ENCODE measurements at regions not wholly inside any gene's neighbourhood (a gene's known extent, or its start where the extent isn't known, plus 50 kb on each side); places are given as distances from the start of the nearest gene placed in this dataset.
A peak's percentile ranks its signal among the peaks of the same experiment; 100 is the strongest.

DNA sequence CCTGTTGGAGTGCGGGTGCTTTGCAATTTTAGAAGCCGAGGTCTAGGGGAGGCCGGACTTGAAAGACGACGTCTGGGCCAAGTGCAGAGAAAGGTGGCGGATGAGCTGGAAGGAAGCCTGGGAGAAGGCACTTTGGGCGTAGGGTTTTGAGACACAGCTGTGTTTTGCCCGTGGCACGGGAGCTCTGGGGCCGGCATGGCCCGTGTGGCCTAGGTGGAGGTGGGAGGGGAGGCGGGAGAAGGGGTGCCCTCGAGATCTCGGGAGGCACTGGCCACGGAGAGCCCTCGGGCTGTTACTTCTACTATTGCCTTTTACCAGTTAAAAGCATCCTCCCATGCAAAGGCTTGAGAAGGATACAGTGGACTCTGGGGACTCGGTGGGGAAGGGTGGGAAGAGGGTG, 161.9 kb downstream of the FOXL1 start:
- no peak for DNase-seq (ENCODE audit: low spot score)

DNA sequence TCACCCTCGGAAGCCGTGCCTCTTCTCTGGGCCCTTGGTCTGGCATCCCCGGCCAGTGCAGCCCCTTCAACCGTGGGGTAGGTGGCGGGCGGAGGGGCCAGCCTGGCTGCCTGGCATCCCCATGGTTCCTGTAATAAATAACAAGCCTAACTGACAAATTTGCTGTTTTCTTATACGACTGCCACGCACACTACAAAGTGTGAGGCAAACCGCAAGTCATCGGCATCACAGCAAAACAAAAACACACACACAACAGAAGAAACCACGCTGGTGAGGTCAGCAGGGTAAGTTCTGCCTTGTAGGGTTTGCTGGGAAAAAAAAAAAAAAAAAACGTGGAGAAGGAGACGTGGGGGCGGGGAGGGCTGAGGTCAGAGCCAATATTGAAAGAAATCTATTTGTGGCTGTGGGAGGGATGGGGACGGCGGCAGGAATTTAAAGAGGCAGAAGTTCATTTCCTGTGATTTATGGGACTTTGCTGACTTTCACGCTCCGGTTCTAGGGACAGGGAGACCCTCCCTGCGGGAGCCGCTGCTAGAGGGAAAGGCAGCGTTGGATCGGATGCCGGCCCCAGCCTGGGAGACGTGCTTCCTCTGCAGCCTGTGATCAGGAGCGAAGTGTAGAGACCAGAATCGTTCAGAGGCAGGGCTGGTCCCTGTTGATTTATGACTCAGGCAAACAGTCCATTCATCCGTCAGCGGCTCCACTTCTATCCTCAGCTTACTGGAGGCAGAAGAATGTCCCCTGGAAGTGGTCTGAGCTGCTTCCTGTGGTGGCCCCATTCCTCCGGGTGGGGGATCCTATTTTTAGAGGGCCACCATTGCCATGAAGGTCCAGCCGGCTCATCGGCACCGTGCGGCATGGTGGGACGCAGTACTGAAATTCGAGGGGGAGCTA, 162.8 kb downstream of the FOXL1 start:
- no peak for DNase-seq (ENCODE audit: low spot score)

DNA sequence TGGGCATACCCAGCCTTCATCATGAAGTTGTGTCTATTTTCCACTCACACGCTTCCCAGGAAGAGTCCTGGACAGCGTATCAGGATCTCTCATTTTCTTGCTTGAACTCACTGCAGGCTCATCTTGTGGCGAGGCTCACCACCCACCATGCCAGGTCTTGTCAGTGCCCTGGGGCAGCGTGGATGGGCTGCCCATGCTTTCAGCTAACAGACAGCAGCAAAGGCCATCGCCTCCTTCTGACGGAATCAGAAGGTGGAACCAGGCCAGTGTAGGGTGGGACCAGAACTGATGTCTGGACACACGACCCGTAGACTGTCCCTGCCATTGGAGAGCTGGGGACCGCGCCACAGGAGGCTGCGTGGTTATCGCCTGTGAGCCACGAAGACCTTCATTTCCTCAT, 169.4 kb downstream of the FOXL1 start:
- no peak for DNase-seq (ENCODE audit: low spot score)

DNA sequence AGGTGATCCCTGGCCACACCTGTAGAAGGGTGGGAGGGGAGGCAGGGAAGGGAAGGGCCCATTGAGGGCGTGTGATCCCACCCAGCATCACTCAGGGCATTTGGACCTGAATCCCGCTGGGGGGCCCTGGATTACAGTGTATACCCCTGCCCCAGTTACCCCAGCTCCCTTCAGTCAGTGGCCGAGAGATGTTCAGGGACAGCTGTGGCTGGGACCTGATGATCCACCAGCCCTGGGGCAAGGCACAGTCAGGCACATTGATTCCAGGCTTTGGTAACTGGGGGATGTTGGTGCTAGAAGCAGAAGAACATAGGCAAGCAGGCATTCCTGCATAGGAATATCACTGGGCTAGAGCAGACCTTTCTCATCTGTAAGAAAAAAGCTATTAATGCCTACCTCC, 170.3 kb downstream of the FOXL1 start:
- no peak for DNase-seq (ENCODE audit: low spot score)

DNA sequence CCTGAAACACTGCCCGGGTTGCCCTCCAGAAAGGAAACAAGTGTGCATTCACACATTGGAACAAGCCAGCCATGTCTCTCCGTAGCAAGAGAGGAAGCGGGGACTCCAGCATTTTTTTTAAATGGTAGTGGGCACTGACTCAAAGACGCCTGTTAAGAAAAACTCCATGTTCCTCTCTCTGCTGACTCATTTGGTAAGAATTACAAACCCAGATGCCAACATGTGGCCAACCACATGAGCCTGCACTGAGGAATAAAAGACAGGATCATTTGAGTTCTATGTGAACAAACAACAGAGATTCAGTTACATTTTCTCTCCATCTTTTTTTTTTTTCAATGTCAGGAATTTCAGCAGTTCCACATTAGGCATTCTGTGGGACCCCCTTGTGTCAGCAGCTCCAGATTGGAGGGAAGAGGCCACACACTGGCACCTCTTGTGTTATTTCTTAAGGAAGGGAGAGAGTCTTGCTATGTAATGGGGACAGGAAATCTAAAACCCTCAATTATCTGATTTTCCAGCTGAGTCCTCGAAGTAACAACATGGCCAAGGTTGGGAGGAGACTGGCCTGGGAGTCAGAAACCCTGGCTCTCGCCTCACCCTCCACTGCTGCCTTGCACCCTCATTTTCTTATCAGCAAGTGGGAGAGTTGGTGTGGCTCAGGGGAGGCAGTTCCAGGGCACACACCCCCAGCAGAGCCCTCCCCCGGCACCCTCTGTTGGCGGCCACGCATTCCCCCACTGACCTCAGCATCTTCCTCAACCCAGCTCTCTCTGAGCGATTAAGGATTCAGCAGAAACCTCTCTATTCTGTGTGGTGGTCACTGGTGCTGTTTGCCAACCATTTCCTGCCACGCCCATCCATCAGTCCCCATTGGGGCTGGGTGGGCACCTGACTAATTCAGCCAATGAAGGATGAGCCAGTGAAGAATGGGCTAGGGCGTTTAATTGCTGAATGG, 173.0 kb downstream of the FOXL1 start:
- no peak for DNase-seq (ENCODE audit: low spot score)

DNA sequence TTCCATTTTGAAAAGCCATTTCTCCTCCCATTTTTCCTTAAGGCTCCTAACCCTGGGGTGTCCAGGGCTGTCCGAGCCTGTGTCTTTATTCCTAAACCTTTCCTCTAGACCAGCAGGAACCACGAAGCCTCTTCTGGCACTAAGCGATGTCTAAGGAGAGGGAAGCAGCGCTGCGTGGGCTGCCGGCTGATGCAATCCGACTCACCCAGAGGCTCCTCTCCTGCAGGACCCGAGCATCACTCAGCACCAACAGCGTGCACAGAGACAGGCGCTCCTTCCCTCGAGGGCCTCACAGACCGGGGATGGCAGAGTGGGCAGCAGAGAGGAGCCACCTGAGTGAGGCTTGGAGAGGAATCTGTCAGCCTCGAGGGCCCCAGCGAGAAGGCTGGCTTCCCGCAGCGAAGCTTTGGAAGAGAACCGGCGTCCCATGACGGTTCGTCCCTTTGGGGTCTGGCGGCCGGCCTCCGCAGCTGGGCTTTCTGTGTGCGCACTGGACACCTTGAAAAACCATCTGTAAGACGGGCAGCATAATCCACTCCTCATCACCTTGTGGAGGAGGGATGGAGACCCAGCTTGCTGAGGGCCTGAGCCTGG, 174.3 kb downstream of the FOXL1 start:
- DNase-seq (ENCODE audit: low spot score) = no peak

DNA sequence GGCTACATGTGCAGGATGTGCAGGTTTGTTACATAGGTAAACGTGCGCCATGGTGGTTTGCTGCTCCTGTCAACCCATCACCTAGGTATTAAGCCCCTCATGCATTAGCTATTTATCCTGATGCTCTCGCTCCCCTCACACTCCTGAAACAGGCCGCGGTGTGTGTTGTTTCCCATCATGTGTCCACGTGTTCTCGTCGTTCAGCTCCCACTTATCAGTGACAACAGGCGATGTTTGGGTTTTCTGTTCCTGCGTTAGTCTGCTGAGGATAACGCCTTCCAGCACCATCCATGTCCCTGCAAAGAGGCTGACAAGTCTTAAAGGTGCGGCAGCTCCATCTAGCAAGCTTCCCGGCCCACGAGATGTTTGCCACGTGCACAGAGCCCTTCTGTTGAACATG, 175.1 kb downstream of the FOXL1 start:
- no peak for DNase-seq (ENCODE audit: low spot score)

DNA sequence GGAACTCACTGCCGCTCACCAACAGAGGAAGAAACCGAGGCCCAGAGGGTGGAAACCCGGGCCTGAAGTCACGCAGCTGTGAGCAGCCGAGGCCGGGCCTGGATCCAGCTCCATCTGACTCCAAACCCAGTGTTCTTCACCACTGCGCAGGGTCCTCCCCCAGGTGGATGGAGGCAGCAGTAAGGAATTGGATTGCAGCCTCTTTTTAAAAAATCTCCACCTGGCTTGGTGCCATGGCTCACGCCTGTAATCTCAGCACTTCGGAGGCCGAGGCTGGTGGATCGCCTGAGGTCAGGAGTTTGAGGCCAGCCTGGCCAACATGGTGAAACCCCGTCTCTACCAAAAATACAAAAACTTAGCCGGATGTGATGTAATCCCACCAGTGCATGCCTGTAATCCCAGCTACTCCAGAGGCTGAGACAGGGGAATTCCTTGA, 177.2 kb downstream of the FOXL1 start:
- no peak for DNase-seq (ENCODE audit: low spot score)

DNA sequence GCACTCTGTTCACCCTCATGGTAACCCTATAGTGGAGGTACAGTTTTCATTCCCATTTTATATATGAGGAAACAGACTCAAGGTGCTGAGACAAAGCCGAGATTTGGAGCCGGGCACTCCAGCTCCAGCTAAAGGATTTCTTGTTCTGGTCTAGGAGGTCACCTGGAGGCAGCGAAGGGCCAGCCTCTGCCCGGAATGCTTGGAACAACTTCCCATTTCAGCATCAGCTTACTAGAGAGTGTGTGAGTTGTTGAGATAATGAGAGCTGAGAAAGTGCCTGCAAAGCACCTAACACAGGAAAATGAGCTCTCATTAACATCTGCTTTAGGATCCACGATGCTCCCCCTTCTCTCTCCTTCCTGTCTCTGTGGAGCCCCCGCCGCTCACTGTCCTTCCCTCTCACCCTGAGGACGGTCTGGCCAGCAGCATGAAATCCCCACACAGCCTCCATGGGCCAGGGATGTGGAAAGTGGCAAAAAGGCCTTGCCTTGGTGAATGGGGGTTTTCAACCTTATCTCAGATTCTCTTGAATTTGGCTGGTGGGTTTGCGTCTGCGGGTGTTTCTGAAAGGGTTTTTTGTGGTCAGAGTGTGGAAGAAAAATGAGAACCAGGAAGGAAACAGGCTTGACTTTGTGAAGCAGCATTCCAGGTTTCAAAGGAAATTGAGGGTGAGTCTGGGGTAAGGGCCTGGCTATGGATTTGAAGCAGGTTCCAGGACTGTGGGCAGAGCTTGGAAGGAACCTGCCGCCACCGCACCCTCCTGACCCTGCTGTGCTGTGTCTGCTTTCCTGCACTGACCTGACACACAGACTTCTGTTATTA, 178.7 kb downstream of the FOXL1 start:
- no peak for DNase-seq (ENCODE audit: low spot score)

DNA sequence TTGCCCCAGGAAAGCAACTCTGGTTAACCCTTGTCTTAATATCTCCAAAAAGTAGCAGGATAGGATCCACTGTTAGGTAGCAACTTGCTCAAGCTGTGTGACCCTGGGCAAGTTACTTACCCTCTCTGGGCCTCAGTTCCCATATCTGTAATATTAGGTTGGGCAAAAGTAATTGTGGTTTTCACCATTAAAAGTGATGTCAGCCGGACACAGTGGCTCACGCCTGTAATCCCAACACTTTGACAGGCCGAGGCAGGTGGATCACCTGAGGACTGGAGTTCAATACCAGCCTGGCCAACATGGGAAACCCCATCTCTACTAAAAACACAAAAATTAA, 179.3 kb downstream of the FOXL1 start:
- no peak for DNase-seq (ENCODE audit: low spot score)

DNA sequence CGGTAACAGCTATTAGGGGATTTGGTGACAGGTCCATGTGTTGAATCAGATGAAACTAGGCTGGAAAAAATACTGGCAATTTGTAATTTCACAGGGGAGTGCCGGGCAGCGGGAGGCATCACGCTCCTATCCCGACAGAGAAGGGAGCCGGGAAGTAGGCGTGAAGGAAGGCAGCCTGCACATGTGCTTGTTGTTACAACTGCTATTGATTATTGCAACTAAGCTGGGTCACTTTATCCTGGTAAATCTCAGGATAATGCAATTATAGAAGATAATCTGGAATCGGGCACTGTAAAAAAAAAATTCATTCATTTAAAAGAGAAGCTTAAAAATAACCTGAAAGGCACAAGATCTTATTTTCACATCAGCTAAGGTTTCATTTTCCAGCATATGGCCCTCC, 180.6 kb downstream of the FOXL1 start:
- no peak for DNase-seq (ENCODE audit: low spot score)

DNA sequence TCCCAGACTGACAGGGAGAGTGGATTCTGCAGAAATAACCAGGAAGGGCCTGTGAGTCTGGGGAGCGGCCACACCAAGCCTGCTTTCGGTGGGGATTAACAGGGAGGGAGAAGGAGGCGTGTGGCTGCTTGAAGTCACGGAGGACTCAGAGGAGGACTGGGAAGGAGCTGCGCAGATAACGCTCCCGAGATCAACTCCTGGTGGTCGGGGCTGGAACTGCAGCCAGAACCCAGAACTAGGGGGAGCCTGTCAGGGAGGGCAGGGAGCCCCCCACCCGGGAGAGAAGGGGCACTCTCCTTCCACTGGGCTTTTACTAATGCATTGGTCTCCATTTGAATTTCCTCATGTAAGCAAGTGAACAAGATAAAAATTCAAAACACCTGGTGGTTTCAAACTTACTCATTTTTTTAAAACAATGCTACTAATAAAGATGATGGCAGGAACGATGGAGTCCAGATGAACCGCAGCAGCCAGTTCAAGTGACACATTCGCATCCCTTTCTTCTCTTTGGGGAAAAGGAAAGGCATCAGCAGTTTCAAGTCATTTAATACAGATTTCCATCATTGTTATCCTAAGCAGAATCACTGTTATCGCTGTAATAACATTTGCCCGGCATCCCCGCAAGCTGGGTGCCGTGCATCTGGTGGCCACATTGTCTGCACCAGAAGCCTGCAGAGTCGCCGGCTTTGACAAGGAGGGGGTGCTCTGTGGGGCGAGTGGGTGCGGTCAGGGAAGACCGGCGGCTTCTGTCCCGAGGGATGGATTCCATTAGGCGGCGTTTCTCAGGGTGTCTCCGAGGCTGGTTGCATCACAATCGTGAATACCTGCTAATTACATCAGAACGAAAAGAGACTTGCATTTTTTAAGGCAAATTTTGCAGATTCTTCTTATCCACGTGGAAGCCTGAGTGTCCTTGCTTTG, 183.0 kb downstream of the FOXL1 start:
- DNase-seq (ENCODE audit: low spot score) = peak; percentile 68

DNA sequence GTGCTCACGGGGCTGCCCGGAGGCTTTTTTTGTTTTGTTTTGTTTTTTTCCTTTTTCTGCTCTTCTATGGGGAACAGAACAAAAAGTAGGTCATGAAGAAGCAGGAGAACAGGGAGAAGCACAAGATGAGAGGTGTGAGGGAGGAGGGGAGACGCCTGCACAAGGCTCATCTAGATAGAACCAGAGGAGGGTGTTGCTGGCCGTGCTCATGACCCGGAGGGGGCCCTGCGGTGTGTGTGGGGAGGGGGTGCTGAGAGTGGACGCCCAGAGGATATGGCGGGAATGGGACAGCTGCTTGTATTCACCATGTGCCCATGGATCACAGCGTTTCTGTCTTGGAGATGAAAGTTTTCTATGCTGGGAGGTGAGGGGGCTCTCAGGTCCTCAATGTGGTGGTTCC, 183.7 kb downstream of the FOXL1 start:
- DNase-seq (ENCODE audit: low spot score) = no peak

DNA sequence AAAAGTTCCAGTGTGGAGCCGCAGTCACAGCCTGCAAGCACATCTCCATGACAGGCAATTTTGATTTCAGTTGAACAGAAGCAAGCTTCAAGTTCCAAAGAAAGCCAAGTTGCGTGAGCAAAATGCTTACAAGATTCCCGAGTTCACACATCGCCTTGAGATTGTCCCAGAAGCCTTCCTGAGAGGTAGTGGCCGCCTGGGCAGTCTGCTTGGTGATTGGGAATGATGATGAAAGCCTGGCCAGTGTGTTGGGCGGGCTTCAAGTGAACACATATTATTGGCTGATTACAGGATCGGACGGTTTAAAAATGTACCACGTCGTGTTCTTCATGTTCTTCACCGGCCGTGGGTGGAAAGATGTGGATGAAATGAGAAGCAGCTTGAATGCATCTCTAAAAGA, 185.5 kb downstream of the FOXL1 start:
- DNase-seq (ENCODE audit: low spot score) = no peak

DNA sequence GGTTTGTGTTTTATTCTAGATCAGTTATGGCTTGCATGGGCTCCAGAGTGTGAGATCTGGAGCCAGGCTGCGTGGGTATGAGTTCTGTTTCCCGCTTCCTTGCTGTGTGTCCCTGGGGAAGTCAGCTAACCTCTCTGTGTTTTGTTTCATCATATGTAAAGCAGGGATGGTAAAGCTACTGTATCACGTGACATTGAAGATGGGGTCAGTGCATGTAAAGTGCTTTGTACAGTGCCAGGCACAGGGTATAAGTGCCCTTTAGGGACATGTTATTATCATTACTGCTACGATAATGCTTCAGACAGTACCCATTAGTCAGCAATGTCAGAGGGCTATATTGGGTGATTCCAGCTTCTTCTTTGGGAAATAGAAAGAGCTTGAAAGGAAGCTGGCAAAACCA, 186.2 kb downstream of the FOXL1 start:
- no peak for DNase-seq (ENCODE audit: low spot score)

DNA sequence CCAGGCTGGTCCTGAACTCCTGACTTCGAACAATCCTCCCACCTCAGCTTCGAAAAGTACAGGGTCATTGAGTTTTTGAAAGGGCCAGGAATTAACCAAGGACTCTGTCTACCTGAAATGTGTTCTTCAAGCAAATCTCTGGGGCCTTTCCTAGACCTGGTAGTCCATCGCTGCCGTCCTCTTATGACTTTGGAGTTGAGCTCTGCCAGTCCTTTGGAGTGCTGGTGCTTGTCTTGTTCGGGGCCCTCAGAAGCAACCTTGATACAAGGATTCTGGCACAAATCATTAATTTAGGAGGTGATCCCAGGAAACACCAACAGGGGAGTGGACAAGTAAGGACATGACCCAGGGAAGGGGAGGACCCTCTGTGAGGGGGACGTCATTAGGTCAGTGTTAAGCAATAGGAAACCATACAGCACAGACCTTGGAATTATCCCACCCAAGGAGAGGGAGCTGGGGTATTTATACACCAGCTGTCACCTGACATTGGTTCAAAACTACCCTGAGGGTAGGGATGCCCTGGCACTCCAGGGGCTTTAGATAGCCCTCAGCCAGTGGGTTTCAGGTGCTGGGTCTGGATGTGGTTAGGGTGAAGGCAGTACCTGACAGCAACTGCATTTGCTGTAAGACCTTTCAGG, 187.2 kb downstream of the FOXL1 start:
- no peak for DNase-seq (ENCODE audit: low spot score)

DNA sequence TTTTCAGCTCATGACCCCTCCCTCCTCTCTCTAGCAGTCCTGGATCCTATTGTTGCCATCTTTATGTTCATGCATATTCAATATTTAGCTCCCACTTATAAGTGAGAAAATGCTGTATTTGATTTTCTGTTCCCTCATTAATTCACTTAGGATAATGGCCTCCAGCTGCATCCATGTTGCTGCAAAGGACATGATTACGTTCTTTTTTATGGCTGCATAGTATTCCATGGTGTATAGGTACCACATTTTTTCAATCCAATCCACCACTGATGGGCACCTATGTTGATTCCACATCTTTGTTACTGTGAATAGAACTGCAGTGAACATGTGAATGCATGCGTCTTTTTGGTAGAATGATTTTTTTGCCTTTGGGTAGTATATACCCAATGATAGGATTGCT, 188.4 kb downstream of the FOXL1 start:
- DNase-seq (ENCODE audit: low spot score) = no peak

DNA sequence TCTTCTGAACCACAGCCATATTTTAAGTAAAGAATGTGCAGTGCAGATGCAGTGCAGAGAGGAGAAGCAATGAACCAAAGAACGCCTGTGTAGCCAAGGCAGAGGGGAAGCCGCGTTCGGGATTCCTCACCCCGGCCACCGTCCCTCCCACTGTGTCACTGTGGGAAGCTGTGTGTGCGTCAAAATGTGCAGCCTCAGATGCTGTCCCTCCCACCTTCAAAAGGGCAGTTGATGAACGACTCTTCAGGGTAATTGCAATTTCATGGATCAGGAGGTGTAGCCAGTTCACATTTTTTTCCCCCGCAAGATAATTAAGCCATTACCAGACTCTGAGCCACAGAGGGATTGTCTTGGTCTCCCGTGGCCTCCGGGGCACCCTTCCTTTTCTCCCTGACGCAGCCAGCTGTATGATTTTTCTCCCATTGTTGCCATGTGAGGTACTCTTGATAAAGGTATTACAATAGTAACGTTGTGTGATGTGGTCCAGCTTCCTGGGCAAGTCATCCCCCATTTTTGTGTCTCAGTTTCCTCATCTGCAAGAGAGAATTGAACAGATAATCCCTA, 190.0 kb downstream of the FOXL1 start:
- DNase-seq (ENCODE audit: low spot score) = no peak

DNA sequence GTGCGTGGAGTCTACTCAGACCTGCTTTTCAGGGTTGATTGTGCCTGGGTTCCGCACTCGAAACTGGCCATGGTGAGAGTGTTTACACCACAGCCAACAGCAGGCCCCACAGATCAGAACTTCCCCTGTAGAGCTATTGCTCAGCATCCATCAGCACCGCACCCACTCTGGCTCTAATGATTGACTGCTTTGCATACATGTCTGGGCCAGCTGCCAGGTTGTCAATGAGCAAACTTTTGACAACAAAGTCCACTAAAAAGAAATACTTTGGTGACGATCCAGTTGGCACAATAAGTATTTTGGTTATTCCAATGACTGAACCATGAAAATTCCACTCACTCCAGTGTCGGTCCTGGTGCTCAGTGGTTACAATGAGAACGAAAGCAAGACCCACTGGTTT, 190.7 kb downstream of the FOXL1 start:
- DNase-seq (ENCODE audit: low spot score) = no peak
